Activated B cell treated with CpG ODN at 0.5 μM for 24 hours (primary cell): ENCODE measurements at regions not wholly inside any gene's neighbourhood (a gene's known extent, or its start where the extent isn't known, plus 50 kb on each side); places are given as distances from the start of the nearest gene placed in this dataset.

Source experiments
- ATAC-seq: fragments of 200-7000 bp; cut with Tn5 transposase; one replicate; pipeline ENCODE4 v1.10.0; 2021; ENCODE audit warnings: low read depth, mild to moderate bottlenecking, moderate library complexity
- CTCF ChIA-PET: fragments of 350-600 bp; sonication (Branson Sonifier 250); formaldehyde crosslinking; loops from one replicate; lab custom pipeline; 2021; ENCODE audit warnings: antibody characterized with exemption; lab: Charles Lee
- POLR2A ChIA-PET: fragments of 350-600 bp; sonication (Branson Sonifier 250); formaldehyde crosslinking; loops from one replicate; lab custom pipeline; 2021; ENCODE audit warnings: antibody characterized with exemption; lab: Charles Lee
- DNase-seq: peaks from one replicate; pipeline ENCODE4 v3.0.0; 2022
- H3K27ac Mint-ChIP-seq: one replicate; pipeline ENCODE4 v1.8.0; 2020; ENCODE audit warnings: mixed read lengths
- H3K27me3 Mint-ChIP-seq: one replicate; pipeline ENCODE4 v1.8.0; 2021; ENCODE audit warnings: mixed read lengths
- H3K36me3 Mint-ChIP-seq: one replicate; pipeline ENCODE4 v1.8.0; 2021; ENCODE audit warnings: low read depth, mixed read lengths
- H3K4me1 Mint-ChIP-seq: one replicate; pipeline ENCODE4 v1.8.0; 2021; ENCODE audit warnings: mixed read lengths
- H3K4me3 Mint-ChIP-seq: one replicate; pipeline ENCODE4 v1.8.0; 2020; ENCODE audit warnings: mild to moderate bottlenecking, mixed read lengths
- H3K9me3 Mint-ChIP-seq: one replicate; pipeline ENCODE4 v1.8.0; 2020; ENCODE audit warnings: mixed read lengths
- CTCF ChIP-seq: fragments of 200-600 bp; IDR thresholded peaks from one replicate; pipeline ENCODE4 v1.8.0; 2022; ENCODE audit warnings: antibody characterized with exemption, mild to moderate bottlenecking
- intact Hi-C: fragments of 100-400 bp; cut with micrococcal nuclease; formaldehyde crosslinking; loops from one replicate; pipeline ENCODE4 v1.15.1; 2024

- Mint-ChIP-seq H3K4me1 (peaks cover 10% of the 10 kb centered on the region), H3K4me3 (no peak overlapping the region), H3K9me3 (no peaks in the 10 kb centered on the region), H3K27ac (no peak overlapping the region), H3K36me3 (no peaks in the 10 kb centered on the region), H3K27me3 (peaks cover 8% of the 10 kb centered on the region)
- ChIA-PET POLR2A (no interaction called here), CTCF (no interaction called here)
- intact Hi-C loops, result no loop called here
- no peak for ATAC-seq
- no peak for DNase-seq
- TF ChIP-seq CTCF, result no peak
Measured at GRCh38 chr10:78910886-78911285, 157.9 kb upstream of the ZMIZ1 start.

- peaks cover 8% of the 10 kb centered on the region for H3K27me3 Mint-ChIP-seq
- H3K9me3 Mint-ChIP-seq, result no peaks in the 10 kb centered on the region
- no peaks in the 10 kb centered on the region for H3K36me3 Mint-ChIP-seq
- no peak for TF ChIP-seq CTCF
- no peak overlapping the region for H3K27ac Mint-ChIP-seq
- intact Hi-C loops, result no loop called here
- ChIA-PET POLR2A (no interaction called here), CTCF (no interaction called here)
- ATAC-seq (no peak), DNase-seq (no peak)
- no peak overlapping the region for H3K4me3 Mint-ChIP-seq
- peaks cover 10% of the 10 kb centered on the region for H3K4me1 Mint-ChIP-seq
Measured at GRCh38 chr10:78911533-78912340, 157.0 kb upstream of the ZMIZ1 start.

GRCh38 chr10:78912361-78913218 is 156.2 kb upstream of the ZMIZ1 start:
- ChIA-PET CTCF (no interaction called here), POLR2A (no interaction called here)
- H3K27me3 Mint-ChIP-seq, result peaks cover 5% of the 10 kb centered on the region
- H3K4me1 Mint-ChIP-seq, result peaks cover 10% of the 10 kb centered on the region
- DNase-seq (no peak), ATAC-seq (no peak)
- no peaks in the 10 kb centered on the region for H3K9me3 Mint-ChIP-seq
- no peaks in the 10 kb centered on the region for H3K36me3 Mint-ChIP-seq
- H3K4me3 Mint-ChIP-seq, result no peak overlapping the region
- intact Hi-C loops, result no loop called here
- no peak for TF ChIP-seq CTCF
- no peak overlapping the region for H3K27ac Mint-ChIP-seq

- Mint-ChIP-seq H3K4me3 (no peak overlapping the region), H3K4me1 (peaks cover 10% of the 10 kb centered on the region), H3K36me3 (no peaks in the 10 kb centered on the region), H3K9me3 (no peaks in the 10 kb centered on the region), H3K27ac (no peak overlapping the region), H3K27me3 (peaks cover 6% of the 10 kb centered on the region)
- POLR2A ChIA-PET, result no interaction called here
- TF ChIP-seq CTCF, result no peak
- CTCF ChIA-PET, result no interaction called here
- no peak for ATAC-seq
- DNase-seq, result no peak
- intact Hi-C loops, result no loop called here
Measured at GRCh38 chr10:78913219-78914059, 155.3 kb upstream of the ZMIZ1 start.
